G401.6 (cell line): ENCODE measurements at regions not wholly inside any gene's neighbourhood (a gene's known extent, or its start where the extent isn't known, plus 50 kb on each side); places are given as distances from the start of the nearest gene placed in this dataset.

Experiments used
- FAIRE-seq: peaks from 2 replicates; lab custom pipeline; 2012; peaks lifted over from hg19 to GRCh38; lab: Jason Lieb, UNC

GRCh38 chr2:138831691-138832090, 51.5 kb upstream of the NXPH2 start:
- FAIRE-seq: no peak

GRCh38 chr2:138831154-138831553, 51.0 kb upstream of the NXPH2 start:
- no peak for FAIRE-seq

GRCh38 chr2:138830547-138830946, 50.4 kb upstream of the NXPH2 start:
- FAIRE-seq: no peak
